GM21367 (cell line): ENCODE measurements at regions not wholly inside any gene's neighbourhood (a gene's known extent, or its start where the extent isn't known, plus 50 kb on each side); places are given as distances from the start of the nearest gene placed in this dataset.

Source experiments
- ATAC-seq: cut with Tn5 transposase; IDR thresholded peaks from one replicate; pipeline ENCODE4 v1.9.1; 2021; ENCODE audit not compliant: unreplicated experiment

DNA sequence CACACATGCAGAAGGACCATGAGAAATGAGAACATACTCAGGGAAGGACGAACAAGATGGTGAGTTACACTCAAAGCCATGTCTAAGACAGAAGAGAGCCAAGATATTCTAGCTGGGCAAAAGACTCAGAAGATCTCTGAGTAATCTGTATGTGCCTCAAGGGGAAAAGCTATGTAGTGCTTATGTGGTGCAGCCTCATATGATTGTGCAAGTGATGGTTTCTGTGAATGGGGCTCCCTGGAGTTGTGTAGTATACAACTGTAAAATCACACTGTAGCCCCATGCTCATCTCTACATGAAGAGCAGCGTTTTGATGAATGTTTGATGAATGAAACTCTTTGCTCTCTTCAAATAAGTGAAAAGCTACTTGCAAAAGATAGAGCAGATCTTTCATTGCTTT is 57.5 kb downstream of the OSR1 start:
- no peak for ATAC-seq

DNA sequence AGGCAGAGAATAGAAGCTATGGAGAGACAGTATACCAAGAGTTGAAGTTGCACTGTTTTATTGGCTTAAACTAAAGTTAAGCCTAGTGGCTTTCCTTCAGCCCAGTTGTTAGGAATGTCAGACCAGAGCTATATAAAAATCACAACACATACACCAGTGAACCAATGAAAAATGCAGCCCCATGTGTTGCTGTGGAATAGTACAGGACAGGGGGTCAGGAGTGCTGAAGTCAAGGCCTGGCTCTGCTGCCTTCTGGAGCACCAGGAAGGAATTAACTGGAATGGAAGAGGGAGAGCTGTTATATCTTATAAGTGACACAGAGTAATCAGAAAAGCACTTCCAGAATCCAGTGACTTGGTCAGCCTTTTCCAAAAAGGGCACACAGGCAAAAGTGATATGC is 58.9 kb downstream of the OSR1 start:
- no peak for ATAC-seq

DNA sequence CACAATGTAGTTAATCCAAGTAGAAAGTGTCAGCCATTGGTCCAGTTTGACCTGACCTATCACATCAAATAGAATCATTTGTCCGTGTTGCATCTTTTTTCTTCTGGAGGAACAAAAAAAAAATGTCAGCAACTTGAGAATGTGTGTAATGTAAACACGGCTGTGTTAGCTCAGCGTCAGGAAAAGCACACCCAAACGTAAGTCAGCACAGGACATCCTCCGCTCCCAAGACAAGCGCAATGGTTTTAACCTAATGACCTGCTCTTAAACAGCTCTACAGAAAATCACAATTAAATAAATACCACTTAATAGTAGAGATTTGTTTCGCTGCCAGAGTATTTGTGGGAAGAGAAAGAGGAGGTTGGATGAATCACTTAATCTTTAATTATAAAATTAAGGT is 59.4 kb downstream of the OSR1 start:
- ATAC-seq, result no peak

DNA sequence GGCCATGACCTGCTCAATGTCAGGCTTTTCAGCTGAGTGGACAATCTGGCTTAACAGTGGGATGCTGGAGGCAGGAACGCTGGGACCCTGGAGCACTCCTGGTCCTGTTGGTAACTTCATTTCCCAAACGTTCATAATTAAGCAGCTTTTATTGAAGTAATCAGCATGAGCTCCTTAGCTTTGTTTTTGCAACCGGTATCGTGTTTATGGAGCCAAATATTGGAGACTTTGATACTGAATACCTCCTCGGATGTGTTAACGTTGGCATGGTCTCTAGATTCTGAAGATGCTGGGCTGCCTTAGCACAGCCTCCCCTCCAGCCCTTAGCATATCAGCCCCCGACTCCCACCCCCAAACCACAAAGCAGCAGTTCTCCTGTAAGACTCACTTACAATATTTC is 60.7 kb downstream of the OSR1 start:
- ATAC-seq, result no peak

DNA sequence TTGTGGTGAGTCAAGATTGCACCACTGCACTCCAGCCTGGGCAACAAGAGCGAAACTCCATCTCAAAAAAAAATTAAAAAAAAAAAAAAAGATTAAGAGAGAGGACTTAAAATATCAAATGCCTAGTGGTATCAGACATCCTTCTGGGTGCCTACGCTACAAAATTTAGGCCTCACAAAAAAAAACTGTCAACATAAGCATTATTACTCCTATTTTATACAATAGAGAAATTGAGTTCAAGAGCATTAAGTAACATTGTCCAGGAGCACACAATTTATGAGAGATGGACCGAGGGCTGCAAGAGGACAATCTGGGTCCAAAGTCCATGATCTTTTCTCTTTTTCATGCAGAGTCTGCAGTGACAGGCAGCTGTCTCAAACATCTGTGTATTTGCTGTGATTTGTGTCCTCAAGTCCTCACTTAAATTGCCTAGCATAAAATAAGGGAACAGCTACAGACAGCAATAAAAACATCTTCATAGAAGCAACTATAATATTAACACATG is 62.4 kb downstream of the OSR1 start:
- ATAC-seq, result no peak

DNA sequence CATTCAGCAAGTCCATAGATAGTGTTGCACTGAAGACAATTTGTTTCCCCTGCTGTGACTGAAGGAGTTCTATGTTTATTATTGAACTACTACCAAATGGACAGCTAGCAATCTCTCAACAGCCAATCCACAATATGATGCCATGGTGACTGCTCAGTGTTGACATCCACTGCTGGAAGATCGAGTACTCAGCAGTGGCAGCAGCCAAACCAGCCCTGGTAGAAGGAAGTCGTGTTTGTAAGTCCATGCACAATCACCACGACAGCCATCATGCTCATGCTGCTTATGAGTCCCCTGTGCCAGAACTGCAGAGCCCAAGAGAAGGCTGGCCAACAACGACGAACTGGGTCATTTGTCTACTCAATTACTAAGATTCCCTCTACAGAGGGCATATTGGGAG is 66.4 kb downstream of the OSR1 start:
- ATAC-seq, result no peak

DNA sequence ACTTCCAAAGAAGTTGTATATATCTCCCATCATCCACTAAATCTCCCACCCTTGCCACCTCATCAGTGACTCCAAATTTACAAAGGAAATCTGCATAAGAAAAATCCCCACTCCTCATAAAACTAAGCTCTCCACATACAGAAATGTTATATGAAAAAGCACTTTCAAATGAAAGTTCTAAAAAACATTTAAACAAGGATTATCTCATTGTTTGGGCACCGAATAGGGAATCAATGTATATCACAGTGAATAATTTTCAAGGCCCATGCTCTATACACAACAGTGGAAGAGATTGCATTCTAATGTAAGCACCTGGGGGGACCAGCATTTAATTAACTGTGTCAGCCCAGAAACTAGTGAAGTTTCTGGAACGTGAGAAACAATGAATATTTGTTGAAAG is 70.1 kb downstream of the OSR1 start:
- ATAC-seq, result no peak

DNA sequence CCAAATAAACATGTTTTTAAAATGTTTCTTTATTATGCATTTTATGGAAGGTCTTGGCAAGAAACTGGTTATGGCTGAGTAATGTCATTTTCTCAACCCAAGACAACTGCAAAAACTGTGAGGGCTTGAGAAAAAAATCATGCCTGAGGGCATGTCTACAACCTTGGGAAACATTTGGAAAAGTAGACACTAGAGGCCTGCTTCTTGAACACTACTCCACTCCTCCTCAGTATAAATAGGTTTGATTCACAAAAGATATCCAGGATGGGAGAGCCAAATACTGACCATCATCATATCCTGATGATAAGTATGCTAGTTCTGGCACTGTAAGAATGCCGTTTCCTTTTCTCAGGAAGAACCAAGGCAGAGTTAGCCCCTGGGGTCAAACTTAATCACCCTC is 71.1 kb downstream of the OSR1 start:
- ATAC-seq, result no peak

DNA sequence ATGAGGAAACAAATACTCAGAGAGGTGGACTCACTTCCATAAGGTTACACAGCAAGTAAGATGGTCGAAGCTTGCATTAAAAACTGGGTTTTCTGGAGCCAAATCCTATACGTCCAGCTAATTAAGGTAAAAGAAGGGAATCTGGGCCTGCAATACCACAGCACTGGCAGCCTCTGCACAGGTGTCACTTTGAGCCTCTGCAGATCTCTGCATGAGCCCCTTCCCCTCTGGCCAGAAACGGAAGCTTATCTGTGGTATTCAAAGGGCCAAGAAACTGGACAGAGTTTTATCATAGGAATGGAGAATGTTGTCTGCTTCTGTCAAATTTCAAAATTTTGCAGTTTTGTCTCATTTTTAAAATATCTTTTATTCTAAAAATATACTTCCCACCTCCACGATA is 76.1 kb downstream of the OSR1 start:
- no peak for ATAC-seq

DNA sequence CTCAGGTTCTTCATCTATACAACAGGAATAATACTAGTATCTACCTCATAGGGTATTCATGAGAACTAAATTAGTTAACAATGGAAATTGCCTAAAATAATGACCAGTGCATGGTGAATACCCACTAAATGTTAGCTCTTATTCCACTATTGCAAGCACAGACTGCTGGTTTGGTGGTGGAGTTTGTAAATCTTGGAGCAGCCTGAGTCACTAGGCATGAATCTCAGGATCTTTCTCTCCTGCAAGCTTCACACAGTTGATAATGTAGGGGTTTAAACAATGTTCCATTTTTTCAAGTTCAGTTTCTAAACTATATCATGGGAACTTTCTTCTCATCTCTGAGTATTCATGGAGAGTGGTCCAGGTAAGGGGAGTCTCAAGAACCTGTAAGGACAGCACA is 84.0 kb downstream of the OSR1 start:
- no peak for ATAC-seq

DNA sequence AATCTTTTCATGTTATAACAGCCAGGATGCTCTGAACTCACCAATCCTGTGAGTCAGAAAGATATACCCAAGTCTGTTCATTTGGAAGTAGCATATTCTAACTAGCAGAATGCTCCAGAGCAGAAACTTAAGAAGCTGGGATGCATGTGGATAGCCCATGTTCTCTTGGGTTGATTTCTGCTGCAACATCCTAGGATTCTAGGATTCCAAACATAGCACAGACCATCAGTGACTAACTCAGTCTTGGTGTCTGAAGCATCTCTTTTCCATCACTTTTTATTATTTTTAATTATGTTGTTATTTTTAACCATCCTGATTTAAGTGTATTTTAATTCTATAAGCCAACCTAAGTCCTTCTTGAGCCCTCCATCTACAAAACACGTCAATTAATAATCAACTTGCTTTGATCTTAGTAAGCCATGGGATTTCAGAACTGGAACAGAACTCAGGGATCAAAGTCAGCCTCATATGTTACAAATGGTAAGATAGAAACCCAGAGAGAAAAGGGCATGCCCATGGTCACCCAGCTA is 85.4 kb downstream of the OSR1 start:
- ATAC-seq, result no peak

DNA sequence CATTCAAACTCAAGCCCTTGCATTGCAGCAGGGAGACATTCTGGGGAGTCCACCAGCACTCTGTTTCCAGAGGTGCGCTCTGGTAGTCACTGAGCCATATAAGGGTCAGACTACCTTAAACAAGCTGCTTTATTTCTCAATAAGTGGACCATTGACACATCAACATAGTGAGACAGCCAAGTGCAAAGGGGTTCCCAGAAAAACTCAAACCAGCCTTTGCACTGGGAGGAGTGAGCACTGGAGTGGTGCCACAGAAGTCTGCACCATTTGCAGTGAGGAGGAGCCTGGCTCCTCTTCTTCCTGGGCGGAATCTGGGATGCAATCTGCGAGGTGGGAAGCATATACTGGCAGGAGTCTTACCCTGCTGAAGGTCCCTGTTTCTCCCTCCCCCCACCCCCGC is 86.4 kb downstream of the OSR1 start:
- ATAC-seq, result no peak

DNA sequence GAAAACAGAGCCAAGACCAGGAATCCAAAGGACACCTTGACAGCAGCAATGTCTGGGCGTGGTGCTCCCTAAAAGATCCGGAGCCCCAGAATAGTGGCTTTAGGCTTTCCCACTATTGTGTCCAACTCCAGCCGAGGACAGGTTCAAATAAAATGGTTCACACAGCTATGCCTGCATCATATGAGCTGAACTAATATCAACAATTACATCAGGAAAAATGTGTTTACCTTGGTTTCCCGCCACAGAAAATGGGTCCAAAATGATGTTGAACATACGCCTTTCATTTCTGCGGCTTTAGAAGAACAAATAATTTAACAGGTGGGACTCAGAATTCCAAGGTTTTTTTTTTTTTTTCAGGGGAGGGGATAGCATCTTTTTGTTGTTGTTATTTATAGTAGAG is 93.6 kb downstream of the OSR1 start:
- ATAC-seq, result no peak

DNA sequence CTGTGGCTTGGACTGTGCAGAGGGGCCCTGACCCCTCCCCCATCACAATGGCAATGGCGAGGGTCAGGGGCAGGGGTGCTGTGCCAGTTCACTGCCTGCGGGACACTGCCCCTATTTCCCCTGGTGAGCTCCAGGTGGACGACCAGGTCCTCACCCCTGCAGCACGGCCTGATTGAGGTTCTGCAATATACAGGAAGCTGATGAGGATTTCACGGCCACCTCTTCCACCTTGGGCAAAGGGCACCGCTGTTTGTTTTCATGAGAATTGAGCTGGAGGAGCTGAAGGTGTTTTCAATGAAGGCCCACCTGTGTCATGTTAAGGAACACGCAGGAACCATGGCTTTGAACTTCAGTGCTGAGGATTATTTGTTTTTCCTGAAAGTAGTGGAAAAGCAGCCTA is 96.3 kb downstream of the OSR1 start:
- no peak for ATAC-seq

DNA sequence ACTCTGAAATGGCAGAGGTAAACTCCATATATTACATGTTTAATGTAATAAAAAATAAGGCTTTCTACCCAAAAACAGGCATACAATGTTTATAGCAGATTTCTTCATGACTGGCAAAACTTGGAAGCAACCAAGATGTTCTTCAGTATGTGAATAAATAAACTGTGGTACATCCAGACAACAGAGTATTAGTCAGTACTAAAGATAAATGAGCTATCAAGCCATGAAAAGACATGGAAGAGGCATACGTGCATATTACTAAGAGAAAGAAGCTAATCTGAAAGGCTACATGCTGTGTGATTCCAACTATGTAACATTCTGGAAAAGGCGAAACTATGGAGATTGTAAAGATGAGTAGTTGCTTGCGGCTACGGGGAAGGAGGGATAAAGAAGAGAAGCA is 97.4 kb downstream of the OSR1 start:
- ATAC-seq, result no peak

DNA sequence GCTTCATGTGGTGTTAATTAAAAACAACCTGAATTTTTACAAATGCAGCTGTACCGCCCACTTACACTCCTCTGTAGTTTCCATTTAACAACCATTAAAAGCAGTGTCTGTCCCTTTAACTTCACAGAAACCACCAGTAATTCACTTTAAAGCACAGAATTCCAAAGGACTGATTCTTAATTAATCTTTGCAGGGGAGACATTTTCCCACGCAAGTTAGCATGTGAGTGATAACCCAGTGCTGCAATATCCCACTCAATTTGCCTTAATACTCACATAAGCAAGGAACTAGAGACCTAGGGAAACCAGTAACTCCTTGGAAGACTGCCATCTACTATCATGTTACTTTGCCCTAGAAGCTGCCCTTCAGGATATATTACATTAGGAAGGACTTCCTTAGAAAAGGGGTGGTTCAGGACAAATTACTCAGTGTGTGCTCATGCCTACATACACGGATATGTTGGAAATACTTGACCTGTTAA is 102.3 kb downstream of the OSR1 start:
- no peak for ATAC-seq

DNA sequence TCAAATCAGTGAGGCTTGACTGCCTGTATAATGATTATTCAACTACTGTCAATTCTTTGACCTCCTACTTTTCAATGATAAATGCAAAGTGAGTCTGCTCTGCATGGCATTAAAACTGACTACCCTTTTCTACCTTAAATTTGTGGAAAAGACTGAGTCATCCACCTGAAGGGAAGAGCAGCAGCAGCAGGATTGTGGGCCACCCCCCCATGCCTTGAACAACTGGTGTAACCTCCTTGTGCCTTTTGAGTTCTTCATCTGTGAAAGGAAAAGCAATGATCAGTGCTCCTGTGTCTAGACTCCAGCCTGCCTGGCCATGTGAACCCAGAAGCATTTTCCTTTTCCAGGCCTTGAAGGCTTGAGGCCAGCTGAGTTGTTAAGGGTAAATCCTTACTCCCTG is 102.9 kb downstream of the OSR1 start:
- no peak for ATAC-seq

DNA sequence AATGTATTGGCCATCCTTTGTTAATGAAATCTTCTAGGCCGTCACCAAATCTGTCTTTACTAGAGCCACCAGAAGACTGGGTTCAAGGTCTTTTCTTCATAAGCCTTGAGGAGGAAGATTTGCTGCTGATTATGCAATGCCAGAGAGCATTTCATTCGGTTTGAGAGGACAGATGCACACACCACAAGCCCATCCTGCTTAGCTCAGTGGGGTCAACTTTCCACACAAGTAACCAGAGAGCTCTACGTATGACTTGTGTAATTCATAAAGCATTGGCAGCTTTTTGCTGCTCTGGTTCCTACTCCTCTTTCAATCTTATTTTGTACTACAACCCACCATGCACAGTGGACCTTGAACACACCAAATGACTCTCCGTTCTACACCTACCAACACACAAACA is 106.9 kb downstream of the OSR1 start:
- no peak for ATAC-seq

DNA sequence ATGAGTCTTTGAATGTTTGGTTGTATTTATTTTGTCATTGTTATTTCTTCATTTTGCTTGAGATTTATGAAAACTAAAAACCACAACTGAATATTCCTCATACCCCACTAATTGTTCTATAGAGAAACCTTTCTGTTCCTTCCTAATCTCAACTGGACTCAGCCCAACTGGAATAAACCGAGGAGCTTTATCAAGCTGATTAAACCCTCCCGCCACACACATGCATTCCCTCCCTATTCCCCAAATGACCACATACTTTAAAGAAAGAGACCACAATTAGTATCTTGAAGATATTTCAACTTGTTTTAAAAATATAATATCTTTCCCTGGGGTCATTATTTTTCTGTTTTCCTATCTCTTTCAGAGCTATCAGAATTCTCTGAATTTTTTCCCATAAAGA is 107.5 kb downstream of the OSR1 start:
- no peak for ATAC-seq

DNA sequence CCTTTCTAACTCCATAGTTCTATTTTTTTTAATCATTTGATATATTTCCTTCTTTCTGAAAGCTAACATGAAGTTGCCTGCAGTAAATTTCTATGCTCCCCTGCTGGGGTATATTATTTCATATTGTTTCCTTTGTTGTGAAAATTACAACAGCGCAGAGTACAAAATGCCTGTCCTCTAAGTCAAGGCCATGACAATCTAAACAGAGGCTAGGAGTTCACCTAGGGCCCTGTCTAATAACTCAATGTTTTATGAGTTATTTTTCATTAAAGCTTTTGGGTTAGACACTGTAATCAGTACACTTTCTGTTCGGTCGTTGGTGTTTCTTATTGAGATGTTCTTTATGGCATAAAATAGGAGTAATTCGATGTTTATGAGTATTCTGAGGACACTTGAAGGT is 111.2 kb downstream of the OSR1 start:
- ATAC-seq, result no peak

DNA sequence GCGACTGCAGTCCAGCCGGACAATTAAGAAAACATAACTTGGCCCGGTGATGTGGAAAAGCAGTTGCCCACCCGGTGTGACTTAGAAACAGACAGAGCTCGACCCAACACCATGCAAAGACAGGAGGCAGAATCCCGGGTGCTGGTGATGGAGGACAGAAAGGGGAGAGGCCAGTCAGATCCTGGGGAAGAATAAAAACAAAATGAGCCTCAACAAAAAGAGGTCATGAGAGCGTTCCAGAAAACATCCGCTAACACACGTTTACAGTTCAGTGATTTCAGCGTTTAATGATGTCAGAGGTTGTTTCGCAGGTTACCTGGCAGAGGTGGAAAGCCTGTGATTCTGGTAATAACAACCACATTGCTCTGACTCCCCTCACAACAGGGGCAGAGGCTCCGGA is 111.9 kb downstream of the OSR1 start:
- no peak for ATAC-seq

DNA sequence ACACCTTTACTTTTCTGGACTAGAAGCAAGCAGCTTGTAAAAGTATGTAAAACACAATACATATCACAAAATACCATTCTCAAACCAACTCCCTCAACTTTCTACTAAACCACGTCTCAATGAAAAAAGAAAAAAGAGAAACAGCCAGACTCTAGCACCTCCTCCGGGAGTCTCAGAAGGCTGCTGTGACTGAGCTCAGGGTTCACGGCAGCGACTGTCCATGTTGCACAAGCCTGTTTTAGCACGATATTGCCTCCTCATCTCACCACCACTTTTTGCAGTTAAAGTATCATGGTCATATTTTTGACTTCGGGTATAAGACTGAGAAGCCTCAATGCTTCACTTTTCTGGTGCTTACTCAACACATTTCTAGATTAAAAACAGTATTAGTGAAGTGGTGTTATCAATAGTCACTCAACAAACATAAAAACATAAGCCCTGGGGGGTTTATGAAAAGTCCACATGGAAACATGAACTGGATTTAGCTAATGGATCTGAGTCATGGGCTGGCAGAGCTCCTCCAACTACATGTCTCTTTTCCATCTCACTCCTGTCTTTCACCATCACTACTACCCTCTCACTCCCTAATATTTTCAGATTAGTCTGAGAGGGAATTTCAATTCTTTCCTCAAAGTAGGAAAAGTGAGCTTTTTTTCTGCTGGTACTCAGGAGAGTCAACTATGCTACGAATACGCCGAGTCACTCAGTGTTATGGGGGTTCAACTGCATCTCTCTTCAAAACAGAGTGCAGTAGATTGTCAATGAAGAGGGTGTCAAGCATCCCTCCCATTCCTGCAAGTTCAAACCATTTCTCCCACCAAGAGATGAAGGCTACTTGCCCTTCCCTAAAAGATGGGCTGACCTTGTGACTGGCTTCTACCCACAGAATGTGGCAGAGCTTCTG is 113.7 kb downstream of the OSR1 start:
- no peak for ATAC-seq
